ENCODE measurements at regions not wholly inside any gene's neighbourhood (a gene's known extent, or its start where the extent isn't known, plus 50 kb on each side); places are given as distances from the start of the nearest gene placed in this dataset.
"Not testable (repeated sequence)": the region's sequence is repeated elsewhere in the genome, so short reads cannot be mapped to it uniquely, and the experiment has no call there.

GRCh38 chr6:160889148-160889547 is 102.4 kb upstream of the MAP3K4 start:
- DNase-seq; in situ Hi-C loops (cut with MboI; ENCODE audit: low pct_unique_long_range_greater_than_20kb, low sequenced_read_pairs): not testable (repeated sequence)

GRCh38 chr6:160891690-160892089 is 99.9 kb upstream of the MAP3K4 start:
- DNase-seq = no peak
- in situ Hi-C loops (cut with MboI; ENCODE audit: low pct_unique_long_range_greater_than_20kb, low sequenced_read_pairs) = no loop called here

GRCh38 chr6:160895562-160895961 is 96.0 kb upstream of the MAP3K4 start:
- no peak for DNase-seq
- in situ Hi-C loops (cut with MboI; ENCODE audit: low pct_unique_long_range_greater_than_20kb, low sequenced_read_pairs) = no loop called here

GRCh38 chr6:160899671-160900430 is 91.7 kb upstream of the MAP3K4 start:
- DNase-seq = no peak
- in situ Hi-C loops (cut with MboI; ENCODE audit: low pct_unique_long_range_greater_than_20kb, low sequenced_read_pairs) = no loop called here

- no peak for DNase-seq
- in situ Hi-C loops (cut with MboI; ENCODE audit: low pct_unique_long_range_greater_than_20kb, low sequenced_read_pairs) = no loop called here
Observed at GRCh38 chr6:160911949-160912348, 79.6 kb upstream of the MAP3K4 start.

- DNase-seq = no peak
- in situ Hi-C loops (cut with MboI; ENCODE audit: low pct_unique_long_range_greater_than_20kb, low sequenced_read_pairs) = no loop called here
Observed at GRCh38 chr6:160912411-160912810, 79.2 kb upstream of the MAP3K4 start.

- no peak for DNase-seq
- in situ Hi-C loops (cut with MboI; ENCODE audit: low pct_unique_long_range_greater_than_20kb, low sequenced_read_pairs) = no loop called here
Observed at GRCh38 chr6:160917572-160917971, 74.0 kb upstream of the MAP3K4 start.

- in situ Hi-C loops (cut with MboI; ENCODE audit: low pct_unique_long_range_greater_than_20kb, low sequenced_read_pairs) = no loop called here
- no peak for DNase-seq
Observed at GRCh38 chr6:160919723-160920440, 71.7 kb upstream of the MAP3K4 start.

- in situ Hi-C loops (cut with MboI; ENCODE audit: low pct_unique_long_range_greater_than_20kb, low sequenced_read_pairs) = no loop called here
- DNase-seq = no peak
Observed at GRCh38 chr6:160921095-160921494, 70.5 kb upstream of the MAP3K4 start.

- in situ Hi-C loops (cut with MboI; ENCODE audit: low pct_unique_long_range_greater_than_20kb, low sequenced_read_pairs) = loop anchor here (25.0 kb wide), 1 partner anchor 436 kb away; no protein-coding TSS in a partner anchor
- no peak for DNase-seq
Observed at GRCh38 chr6:160926281-160927276, 65.0 kb upstream of the MAP3K4 start.

GRCh38 chr6:160927416-160927815 is 64.2 kb upstream of the MAP3K4 start:
- in situ Hi-C loops (cut with MboI; ENCODE audit: low pct_unique_long_range_greater_than_20kb, low sequenced_read_pairs) = loop anchor here (25.0 kb wide), 1 partner anchor 435 kb away; no protein-coding TSS in a partner anchor
- DNase-seq = no peak

GRCh38 chr6:160929361-160929760 is 62.2 kb upstream of the MAP3K4 start:
- in situ Hi-C loops (cut with MboI; ENCODE audit: low pct_unique_long_range_greater_than_20kb, low sequenced_read_pairs) = loop anchor here (25.0 kb wide), 1 partner anchor 433 kb away; no protein-coding TSS in a partner anchor
- DNase-seq = no peak

- in situ Hi-C loops (cut with MboI; ENCODE audit: low pct_unique_long_range_greater_than_20kb, low sequenced_read_pairs) = loop anchor here (25.0 kb wide), 1 partner anchor 432 kb away; no protein-coding TSS in a partner anchor
- DNase-seq = no peak
Observed at GRCh38 chr6:160929831-160930230, 61.7 kb upstream of the MAP3K4 start.

- DNase-seq = peak; percentile 70
- in situ Hi-C loops (cut with MboI; ENCODE audit: low pct_unique_long_range_greater_than_20kb, low sequenced_read_pairs) = loop anchor here (25.0 kb wide), 1 partner anchor 432 kb away; no protein-coding TSS in a partner anchor
Observed at GRCh38 chr6:160930547-160931377, 60.8 kb upstream of the MAP3K4 start.

- in situ Hi-C loops (cut with MboI; ENCODE audit: low pct_unique_long_range_greater_than_20kb, low sequenced_read_pairs) = loop anchor here (25.0 kb wide), 1 partner anchor 431 kb away; no protein-coding TSS in a partner anchor
- DNase-seq = peak; percentile 28
Observed at GRCh38 chr6:160931378-160932310, 59.9 kb upstream of the MAP3K4 start.

GRCh38 chr6:160933256-160933655 is 58.3 kb upstream of the MAP3K4 start:
- in situ Hi-C loops (cut with MboI; ENCODE audit: low pct_unique_long_range_greater_than_20kb, low sequenced_read_pairs) = loop anchor here (25.0 kb wide), 1 partner anchor 429 kb away; no protein-coding TSS in a partner anchor
- DNase-seq = no peak

- in situ Hi-C loops (cut with MboI; ENCODE audit: low pct_unique_long_range_greater_than_20kb, low sequenced_read_pairs) = loop anchor here (25.0 kb wide), 1 partner anchor 428 kb away; no protein-coding TSS in a partner anchor
- DNase-seq = no peak
Observed at GRCh38 chr6:160934157-160934556, 57.4 kb upstream of the MAP3K4 start.
